Myocyte (in vitro differentiated cells): ENCODE measurements at regions not wholly inside any gene's neighbourhood (a gene's known extent, or its start where the extent isn't known, plus 50 kb on each side); places are given as distances from the start of the nearest gene placed in this dataset.

Source experiments
- DNase-seq: peaks from one replicate; pipeline ENCODE4 v3.0.0-alpha.2; 2012; ENCODE audit warnings: low read depth

DNA sequence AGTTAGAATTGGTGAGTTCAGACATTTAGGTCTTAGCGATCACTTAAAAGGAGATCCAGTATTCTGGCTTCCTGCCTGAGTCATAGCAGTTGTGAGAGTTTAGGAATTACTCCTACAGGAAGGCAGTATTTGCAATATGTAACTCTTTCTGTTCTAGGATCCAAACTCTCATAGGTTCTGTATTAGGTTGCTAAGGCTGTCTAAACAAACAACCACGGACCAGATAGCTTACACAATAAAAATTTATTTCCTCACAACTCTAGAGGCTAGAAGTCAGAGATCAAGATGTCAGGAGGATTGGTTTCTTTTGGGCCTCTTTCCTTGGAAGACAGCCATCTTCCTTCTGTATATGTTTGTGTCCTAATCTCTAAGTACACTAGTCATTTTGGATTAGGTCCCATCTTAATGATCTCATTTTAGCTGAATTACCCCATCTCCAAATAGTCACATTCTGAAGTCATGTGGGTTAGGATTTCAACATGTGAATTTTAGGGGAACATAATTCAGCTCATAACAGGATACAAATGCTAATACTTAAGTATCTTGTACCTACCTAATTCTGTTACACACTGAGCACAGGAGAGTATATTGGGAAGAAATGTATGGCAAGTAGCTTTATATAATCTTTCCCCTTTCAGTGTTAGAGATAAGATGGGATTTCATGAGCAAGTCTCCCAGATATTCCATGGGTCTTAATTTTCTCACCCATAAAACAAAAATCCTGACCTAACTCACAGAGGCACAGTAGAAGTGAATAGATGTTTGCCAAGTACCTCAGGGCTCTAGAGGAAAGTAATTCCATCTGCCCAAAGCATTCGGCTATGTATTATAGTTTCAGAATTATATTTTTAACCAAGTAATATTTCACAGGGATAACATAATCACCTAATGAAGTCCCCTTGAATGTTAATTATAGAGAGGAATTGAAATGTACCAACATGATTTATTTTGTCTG is 144.4 kb downstream of the PTBP2 start:
- peak; percentile 72 for DNase-seq

DNA sequence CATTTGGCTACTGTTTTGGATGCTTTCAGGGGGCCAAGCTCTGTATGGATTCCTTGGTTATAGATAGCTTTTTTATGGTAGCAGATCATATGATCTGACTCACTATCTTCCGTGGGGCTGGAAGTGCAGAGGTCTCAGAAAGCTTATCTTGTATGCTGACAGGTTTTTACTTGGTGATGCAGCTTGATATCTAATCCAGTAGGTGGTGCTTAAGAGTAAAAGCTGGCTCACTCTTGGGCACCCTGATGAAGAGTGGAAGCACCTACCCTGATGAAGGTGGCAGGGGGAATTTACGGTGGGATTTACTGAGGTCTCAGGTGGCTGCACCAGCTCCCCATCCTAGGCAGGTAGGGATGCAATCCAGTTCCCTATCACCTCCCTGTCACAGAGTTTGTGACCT is 151.2 kb downstream of the PTBP2 start:
- no peak for DNase-seq

GRCh38 chr1:96878640-96879039 is 157.1 kb downstream of the PTBP2 start:
- DNase-seq, result no peak

DNA sequence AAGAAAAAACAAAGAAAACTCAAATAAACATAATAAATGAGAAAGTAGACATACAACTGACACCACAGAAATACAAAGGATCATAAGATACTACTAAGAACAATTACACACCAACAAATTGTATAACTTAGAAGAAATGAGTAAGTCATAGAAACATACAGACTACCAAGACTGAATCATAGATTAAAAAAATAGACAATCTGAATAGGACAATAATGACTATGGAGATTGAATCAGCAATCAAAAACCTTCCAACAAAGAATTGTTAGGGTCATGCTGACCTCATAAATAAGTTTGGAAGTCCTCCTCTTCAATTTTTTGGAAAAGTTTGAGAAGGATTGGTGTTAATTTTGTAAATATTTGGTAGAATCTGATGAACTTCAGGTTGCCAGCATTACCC is 159.0 kb downstream of the PTBP2 start:
- no peak for DNase-seq

GRCh38 chr1:96882096-96882495 is 160.5 kb downstream of the PTBP2 start:
- DNase-seq, result no peak

DNA sequence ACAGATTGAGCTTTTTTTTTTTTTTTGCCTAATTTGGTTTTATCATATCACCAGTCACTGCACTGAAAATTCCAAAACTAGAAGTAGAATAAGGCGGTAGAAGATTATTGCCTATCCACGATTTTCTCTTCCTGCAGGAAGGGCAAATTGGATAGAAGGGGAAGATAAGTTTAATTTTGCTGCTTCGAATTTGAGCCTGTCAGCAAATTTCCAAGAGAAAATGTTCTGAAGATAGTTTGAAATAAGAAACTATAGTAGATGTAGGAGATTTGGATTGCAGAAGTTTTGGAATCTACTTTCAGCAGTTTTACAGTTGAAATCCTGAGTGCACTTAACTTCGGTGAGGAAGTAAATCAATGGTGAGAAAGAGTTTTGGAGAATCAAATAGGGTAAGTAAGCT is 164.9 kb downstream of the PTBP2 start:
- no peak for DNase-seq

- no peak for DNase-seq
Measured at GRCh38 chr1:96887501-96887900, 165.9 kb downstream of the PTBP2 start.

DNA sequence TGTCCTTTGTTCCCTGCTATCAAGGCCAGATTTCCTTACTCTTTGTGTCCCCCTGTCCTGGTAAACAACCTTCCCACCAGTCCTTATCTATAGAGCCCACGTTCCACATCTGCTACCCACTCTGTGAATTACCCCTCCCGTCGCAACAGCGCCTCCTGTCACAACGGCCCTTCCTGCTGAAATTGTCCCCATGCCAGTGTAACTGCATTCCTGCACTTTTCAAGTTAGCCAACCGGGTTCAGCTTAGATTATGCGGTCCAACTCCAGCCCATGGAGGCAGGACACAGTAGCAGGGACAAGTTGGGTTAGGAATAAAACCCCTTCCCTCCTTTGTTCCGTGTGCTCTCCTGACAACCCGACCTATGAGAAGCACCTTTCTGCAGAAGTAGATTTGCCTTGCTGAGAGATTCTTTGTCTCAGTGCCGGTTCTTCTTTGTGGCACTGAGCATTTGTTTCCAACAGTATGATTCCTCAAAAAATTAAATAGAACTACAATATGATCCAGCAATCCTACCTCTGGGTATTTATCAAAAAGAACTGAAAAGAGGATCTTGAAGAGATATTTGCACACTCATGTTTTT is 180.3 kb downstream of the PTBP2 start:
- DNase-seq, result no peak

- no peak for DNase-seq
Measured at GRCh38 chr1:96912248-96912647, 190.7 kb downstream of the PTBP2 start.

GRCh38 chr1:96915701-96916100 is 194.1 kb downstream of the PTBP2 start:
- peak; percentile 5 for DNase-seq

- peak; percentile 64 for DNase-seq
Measured at GRCh38 chr1:96918406-96918805, 196.8 kb downstream of the PTBP2 start.

DNA sequence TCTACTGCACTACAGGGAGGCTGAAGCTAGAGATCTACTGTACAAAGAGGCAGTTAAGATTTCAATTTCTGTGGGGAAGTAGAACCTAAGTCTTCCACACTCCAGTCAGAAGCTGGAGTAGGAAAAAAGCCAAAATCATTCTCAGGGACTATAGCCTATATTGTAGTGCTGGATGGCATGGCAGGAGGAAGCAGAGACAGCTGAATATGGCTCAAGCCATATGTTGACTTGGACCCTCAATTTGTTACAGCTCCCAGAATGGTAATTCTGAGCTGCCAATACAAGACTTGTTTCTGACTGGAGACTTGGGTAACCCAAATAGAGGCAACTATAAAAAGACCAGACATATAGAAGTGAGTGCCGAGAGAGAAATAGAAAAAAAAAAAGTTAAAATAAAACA is 200.6 kb downstream of the PTBP2 start:
- DNase-seq, result no peak

DNA sequence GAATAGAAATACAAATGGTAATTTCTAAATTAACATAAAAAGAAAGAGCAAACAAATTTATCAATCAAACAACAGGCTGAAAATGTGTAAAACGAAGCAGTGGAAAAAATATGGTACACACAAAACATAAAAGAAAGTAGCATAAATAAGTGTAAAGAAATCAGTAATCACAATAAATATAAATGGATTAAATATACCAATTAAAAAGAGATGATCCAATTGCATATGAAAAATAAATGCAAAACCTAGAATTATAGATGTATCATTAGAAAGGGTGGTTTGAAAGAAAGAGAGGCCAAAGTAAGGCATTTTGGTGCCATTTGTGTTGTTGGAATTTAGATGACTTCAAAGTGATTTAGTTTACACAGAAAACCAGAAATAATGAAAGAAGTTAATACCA is 202.2 kb downstream of the PTBP2 start:
- no peak for DNase-seq

GRCh38 chr1:96926176-96926575 is 204.6 kb downstream of the PTBP2 start:
- DNase-seq, result no peak

DNA sequence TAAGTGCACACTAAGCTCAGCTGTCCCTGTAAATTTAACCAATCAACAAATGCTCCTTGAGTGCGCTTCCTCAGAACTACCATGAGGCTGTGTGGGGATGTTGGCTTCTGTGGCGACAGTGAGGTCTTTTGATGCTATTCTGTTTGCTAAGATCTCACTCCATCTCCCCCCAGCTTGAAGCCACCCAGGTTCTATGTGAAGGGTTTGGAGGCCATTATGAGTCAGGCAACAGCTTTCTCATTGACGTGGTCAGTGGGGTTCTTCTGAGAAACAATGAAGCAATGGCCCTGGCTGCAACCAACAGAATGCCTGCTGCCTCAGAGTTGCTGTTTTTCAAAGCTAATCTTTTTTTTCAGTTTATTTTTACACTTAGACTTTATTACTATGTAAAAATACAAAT is 205.5 kb downstream of the PTBP2 start:
- peak; percentile 20 for DNase-seq

DNA sequence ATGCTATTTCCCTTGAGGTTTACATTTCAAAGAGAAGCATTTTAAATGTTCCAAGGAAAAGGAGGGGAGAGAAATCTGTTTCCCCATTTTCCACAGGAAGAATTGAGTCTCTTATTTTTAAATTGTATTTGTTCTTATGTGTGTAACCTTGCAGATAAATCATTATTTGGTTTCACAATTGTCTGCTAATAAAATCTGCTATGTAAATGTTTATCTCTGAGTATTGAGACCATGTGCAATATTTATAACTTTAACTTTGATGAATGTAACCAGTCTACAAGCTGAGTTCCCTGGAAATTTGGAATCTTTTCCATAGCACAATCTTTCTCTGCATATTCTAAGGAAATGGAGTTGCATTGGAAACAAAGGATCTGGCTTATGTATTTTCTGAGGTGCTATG is 209.6 kb downstream of the PTBP2 start:
- DNase-seq, result no peak

DNA sequence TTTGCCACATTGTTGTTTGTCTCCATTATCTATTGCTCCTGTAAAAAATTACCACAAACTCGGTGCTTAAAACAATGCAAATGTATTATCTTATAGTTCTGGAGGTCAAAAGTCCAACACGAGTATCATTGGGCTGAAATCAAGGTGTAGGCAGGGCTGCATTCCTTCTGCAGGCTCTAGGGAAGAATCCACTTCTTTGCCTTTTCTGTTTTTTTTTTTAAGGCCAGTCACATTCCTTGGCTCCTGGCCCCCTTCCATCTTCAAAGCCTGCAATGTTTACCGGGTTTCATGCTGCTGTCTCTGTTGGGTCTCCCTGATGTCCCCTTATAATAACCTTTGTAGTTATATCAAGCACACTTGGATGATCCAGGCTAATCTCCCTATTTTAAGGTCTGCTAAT is 212.7 kb downstream of the PTBP2 start:
- no peak for DNase-seq

- no peak for DNase-seq
Measured at GRCh38 chr1:96944432-96945092, 223.0 kb downstream of the PTBP2 start.

DNA sequence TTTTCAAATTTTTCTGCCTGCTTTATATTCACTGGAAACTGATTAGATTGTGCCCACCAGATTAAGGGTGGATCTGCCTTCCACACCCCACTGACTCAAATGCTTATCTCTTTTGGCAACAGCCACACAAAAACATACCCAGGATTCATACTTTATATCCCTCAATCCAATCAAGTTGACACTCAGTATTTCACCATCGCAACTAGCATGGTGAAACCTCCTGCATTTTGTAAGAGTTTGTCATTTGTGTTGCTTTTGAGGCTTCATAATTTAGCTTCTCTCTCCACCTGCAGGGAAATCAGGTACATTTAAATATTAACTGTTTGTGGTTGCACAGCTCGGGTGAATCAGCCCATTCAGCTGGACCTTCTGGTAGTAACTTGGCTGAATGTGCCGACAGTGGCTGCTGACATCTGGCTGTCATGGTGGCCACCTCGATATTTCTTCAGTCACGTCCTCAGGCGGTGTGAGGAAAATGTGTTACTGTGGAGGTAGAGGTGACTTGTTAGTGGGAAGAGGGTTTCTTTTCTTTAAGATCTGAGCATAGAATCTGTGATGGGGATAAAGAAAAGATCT is 224.0 kb downstream of the PTBP2 start:
- no peak for DNase-seq

GRCh38 chr1:96955307-96956012 is 233.9 kb downstream of the PTBP2 start:
- DNase-seq, result no peak

DNA sequence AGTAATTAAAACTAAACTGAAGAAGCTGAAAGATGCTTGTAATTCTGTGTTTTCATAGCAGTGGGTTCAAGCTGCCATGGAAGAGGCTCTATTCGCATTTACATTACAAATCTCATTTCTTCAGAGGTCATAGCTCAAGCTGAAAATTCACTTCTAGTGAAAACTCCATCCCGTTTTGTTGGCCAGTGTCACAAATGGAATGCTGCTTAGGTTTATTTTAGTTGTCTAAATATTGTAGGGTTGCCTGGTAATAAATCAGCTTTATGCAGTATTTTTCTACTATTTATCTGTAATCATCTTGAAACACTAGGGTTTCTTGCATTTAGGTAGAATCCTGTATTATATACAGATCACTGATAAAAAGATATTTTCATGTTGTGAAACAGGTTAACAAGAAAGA is 240.6 kb downstream of the PTBP2 start:
- DNase-seq, result no peak
